ENCODE measurements at regions not wholly inside any gene's neighbourhood (a gene's known extent, or its start where the extent isn't known, plus 50 kb on each side); places are given as distances from the start of the nearest gene placed in this dataset.

DNA sequence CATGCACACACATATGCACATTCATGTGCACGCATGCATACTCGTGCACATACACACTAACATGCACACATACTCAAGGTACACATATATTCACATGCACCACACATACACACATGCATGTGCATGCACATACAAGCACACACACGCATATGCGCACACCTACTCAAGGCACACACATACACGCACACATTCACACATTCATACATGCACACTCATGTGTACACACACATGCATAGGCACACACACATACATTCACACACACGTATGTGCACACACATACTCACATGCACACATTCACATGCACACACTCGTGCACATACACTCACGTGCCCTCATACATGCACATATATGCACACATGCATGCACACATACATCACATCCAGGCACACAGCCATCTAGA is 489.0 kb downstream of the MN1 start:
- TF ChIP-seq, protein P1, sequence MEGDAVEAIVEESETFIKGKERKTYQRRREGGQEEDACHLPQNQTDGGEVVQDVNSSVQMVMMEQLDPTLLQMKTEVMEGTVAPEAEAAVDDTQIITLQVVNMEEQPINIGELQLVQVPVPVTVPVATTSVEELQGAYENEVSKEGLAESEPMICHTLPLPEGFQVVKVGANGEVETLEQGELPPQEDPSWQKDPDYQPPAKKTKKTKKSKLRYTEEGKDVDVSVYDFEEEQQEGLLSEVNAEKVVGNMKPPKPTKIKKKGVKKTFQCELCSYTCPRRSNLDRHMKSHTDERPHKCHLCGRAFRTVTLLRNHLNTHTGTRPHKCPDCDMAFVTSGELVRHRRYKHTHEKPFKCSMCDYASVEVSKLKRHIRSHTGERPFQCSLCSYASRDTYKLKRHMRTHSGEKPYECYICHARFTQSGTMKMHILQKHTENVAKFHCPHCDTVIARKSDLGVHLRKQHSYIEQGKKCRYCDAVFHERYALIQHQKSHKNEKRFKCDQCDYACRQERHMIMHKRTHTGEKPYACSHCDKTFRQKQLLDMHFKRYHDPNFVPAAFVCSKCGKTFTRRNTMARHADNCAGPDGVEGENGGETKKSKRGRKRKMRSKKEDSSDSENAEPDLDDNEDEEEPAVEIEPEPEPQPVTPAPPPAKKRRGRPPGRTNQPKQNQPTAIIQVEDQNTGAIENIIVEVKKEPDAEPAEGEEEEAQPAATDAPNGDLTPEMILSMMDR (IDR thresholded peaks at IDR 0.05 in 4 of 5, conservative IDR thresholded peaks at IDR 0.05 in 1 of 5) = no peak
- TF ChIP-seq POLR2A (IDR thresholded peaks at IDR 0.05) = no peak

Data from gastrocnemius medialis (tissue), 4 donors.